SK-N-SH treated with all-trans-retinoic acid at 6 μM for 48 hours (cell line): ENCODE measurements at regions not wholly inside any gene's neighbourhood (a gene's known extent, or its start where the extent isn't known, plus 50 kb on each side); places are given as distances from the start of the nearest gene placed in this dataset.
"Not testable (repeated sequence)": the region's sequence is repeated elsewhere in the genome, so short reads cannot be mapped to it uniquely, and the experiment has no call there.

Experiments used
- ARNTL ChIP-seq: fragments of 450-650 bp; formaldehyde crosslinking; IDR thresholded peaks from 2 replicates; pipeline ENCODE4 v1.5.0; 2020; ENCODE audit warnings: low read depth, mild to moderate bottlenecking, moderate library complexity, borderline replicate concordance
- CSDC2 ChIP-seq: fragments of 250-450 bp; sonication (Bioruptor Pico); IDR thresholded peaks from 2 replicates; pipeline ENCODE4 v1.5.0; 2020; ENCODE audit warnings: mild to moderate bottlenecking, moderate library complexity
- OSR1 ChIP-seq: fragments of 250-450 bp; sonication (Bioruptor Pico); IDR thresholded peaks from 2 replicates; pipeline ENCODE4 v1.8.0; 2022; ENCODE audit warnings: moderate library complexity, mild to moderate bottlenecking, inconsistent platforms
- PATZ1 ChIP-seq: fragments of 250-450 bp; sonication (Bioruptor Pico); IDR thresholded peaks from 2 replicates; pipeline ENCODE4 v1.8.0; 2020; ENCODE audit warnings: mild to moderate bottlenecking, moderate library complexity, borderline replicate concordance
- TCF4 ChIP-seq: fragments of 250-450 bp; sonication (Bioruptor Pico); IDR thresholded peaks from 2 replicates; pipeline ENCODE4 v1.8.0; 2021; ENCODE audit warnings: mild to moderate bottlenecking, moderate library complexity, borderline replicate concordance
- ZFP3 ChIP-seq: fragments of 250-450 bp; sonication (Bioruptor Pico); IDR thresholded peaks from 2 replicates; pipeline ENCODE4 v1.5.0; 2020; ENCODE audit warnings: mild to moderate bottlenecking, moderate library complexity
- ZFP30 ChIP-seq: fragments of 450-650 bp; formaldehyde crosslinking; IDR thresholded peaks from 2 replicates; pipeline ENCODE4 v1.5.0; 2022; ENCODE audit warnings: mild to moderate bottlenecking, moderate library complexity
- ZNF565 ChIP-seq: fragments of 450-650 bp; formaldehyde crosslinking; conservative IDR thresholded peaks from 2 replicates; pipeline ENCODE4 v1.5.0; 2020; ENCODE audit warnings: low read depth, mild to moderate bottlenecking, moderate library complexity
- ZNF70 ChIP-seq: fragments of 450-650 bp; formaldehyde crosslinking; IDR thresholded peaks from 2 replicates; pipeline ENCODE4 v1.5.0; 2020; ENCODE audit warnings: mild to moderate bottlenecking, moderate library complexity
- TF ChIP-seq, protein P1 (sequence below): fragments of 250-450 bp; sonication (Bioruptor Pico); IDR thresholded peaks from 2 replicates; pipeline ENCODE4 v1.5.0; 2020; ENCODE audit warnings: mild to moderate bottlenecking, moderate library complexity
- TF ChIP-seq, protein P2 (sequence below): fragments of 250-450 bp; sonication (Bioruptor Pico); IDR thresholded peaks from 2 replicates; pipeline ENCODE4 v1.8.0; 2021; ENCODE audit warnings: low read depth, mild to moderate bottlenecking, moderate library complexity, borderline replicate concordance

DNA sequence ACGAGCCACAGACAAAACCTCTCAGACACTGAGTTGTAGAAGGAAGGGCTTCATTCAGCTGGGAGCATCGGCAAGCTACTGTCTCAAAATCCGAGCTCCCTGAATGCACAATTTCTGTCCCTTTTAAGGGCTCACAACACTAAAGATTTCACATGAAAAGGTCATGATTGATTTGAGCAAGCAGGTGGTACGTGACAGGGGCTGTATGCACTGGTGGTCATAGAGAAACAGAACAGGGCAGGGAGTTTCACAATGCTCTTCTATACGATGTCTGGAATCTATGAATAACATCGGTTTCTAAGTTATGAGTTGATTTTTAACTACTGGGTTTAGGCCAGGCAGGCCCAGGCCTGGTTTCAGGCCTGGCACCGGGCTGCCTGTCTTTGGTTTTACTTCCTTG lies 124.3 kb upstream of the CCNG1 start:
- not testable (repeated sequence) for TF ChIP-seq CSDC2 (CRISPR knock-in tag); ARNTL (CRISPR knock-in tag); PATZ1 (CRISPR knock-in tag); ZNF565 (CRISPR knock-in tag); ZNF70 (CRISPR knock-in tag); ZFP3 (CRISPR knock-in tag); ZFP30 (CRISPR knock-in tag); OSR1 (CRISPR knock-in tag); TCF4
- TF ChIP-seq, protein P1, sequence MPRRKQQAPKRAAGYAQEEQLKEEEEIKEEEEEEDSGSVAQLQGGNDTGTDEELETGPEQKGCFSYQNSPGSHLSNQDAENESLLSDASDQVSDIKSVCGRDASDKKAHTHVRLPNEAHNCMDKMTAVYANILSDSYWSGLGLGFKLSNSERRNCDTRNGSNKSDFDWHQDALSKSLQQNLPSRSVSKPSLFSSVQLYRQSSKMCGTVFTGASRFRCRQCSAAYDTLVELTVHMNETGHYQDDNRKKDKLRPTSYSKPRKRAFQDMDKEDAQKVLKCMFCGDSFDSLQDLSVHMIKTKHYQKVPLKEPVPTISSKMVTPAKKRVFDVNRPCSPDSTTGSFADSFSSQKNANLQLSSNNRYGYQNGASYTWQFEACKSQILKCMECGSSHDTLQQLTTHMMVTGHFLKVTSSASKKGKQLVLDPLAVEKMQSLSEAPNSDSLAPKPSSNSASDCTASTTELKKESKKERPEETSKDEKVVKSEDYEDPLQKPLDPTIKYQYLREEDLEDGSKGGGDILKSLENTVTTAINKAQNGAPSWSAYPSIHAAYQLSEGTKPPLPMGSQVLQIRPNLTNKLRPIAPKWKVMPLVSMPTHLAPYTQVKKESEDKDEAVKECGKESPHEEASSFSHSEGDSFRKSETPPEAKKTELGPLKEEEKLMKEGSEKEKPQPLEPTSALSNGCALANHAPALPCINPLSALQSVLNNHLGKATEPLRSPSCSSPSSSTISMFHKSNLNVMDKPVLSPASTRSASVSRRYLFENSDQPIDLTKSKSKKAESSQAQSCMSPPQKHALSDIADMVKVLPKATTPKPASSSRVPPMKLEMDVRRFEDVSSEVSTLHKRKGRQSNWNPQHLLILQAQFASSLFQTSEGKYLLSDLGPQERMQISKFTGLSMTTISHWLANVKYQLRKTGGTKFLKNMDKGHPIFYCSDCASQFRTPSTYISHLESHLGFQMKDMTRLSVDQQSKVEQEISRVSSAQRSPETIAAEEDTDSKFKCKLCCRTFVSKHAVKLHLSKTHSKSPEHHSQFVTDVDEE (CRISPR knock-in tag) = not testable (repeated sequence)
- TF ChIP-seq, protein P2, sequence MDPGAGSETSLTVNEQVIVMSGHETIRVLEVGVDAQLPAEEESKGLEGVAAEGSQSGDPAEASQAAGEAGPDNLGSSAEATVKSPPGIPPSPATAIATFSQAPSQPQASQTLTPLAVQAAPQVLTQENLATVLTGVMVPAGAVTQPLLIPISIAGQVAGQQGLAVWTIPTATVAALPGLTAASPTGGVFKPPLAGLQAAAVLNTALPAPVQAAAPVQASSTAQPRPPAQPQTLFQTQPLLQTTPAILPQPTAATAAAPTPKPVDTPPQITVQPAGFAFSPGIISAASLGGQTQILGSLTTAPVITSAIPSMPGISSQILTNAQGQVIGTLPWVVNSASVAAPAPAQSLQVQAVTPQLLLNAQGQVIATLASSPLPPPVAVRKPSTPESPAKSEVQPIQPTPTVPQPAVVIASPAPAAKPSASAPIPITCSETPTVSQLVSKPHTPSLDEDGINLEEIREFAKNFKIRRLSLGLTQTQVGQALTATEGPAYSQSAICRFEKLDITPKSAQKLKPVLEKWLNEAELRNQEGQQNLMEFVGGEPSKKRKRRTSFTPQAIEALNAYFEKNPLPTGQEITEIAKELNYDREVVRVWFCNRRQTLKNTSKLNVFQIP (CRISPR knock-in tag) = not testable (repeated sequence)
